ENCODE measurements at regions not wholly inside any gene's neighbourhood (a gene's known extent, or its start where the extent isn't known, plus 50 kb on each side); places are given as distances from the start of the nearest gene placed in this dataset.
"Not testable (repeated sequence)": the region's sequence is repeated elsewhere in the genome, so short reads cannot be mapped to it uniquely, and the experiment has no call there.

- H3K4me1 ChIP-seq (ENCODE audit: control insufficient read depth, insufficient read depth, low read length): no peaks in the 10 kb centered on the region
- H3K27ac ChIP-seq (ENCODE audit: low read depth, low read length): no peak overlapping the region
- H3K27me3 ChIP-seq (ENCODE audit: control insufficient read depth, insufficient read depth, low read length): no peaks in the 10 kb centered on the region
- H3K9ac ChIP-seq (ENCODE audit: low read length): no peak overlapping the region
- H3K36me3 ChIP-seq (ENCODE audit: control insufficient read depth, insufficient read depth, low read length): no peaks in the 10 kb centered on the region
- H3K4me3 ChIP-seq (ENCODE audit: low read length): no peak overlapping the region
These were observed 382.5 kb upstream of the TENM3 start for GRCh38 chr4:181860668-181861067.

GRCh38 chr4:181863856-181864255 is 379.3 kb upstream of the TENM3 start:
- Histone ChIP-seq H3K4me3 (ENCODE audit: low read length) (no peak overlapping the region), H3K9ac (ENCODE audit: low read length) (no peak overlapping the region), H3K36me3 (ENCODE audit: control insufficient read depth, insufficient read depth, low read length) (no peaks in the 10 kb centered on the region), H3K4me1 (ENCODE audit: control insufficient read depth, insufficient read depth, low read length) (no peaks in the 10 kb centered on the region), H3K27ac (ENCODE audit: low read depth, low read length) (no peak overlapping the region), H3K27me3 (ENCODE audit: control insufficient read depth, insufficient read depth, low read length) (no peaks in the 10 kb centered on the region)

- Histone ChIP-seq H3K9ac (ENCODE audit: low read length) (no peak overlapping the region), H3K27me3 (ENCODE audit: control insufficient read depth, insufficient read depth, low read length) (no peaks in the 10 kb centered on the region), H3K4me3 (ENCODE audit: low read length) (no peak overlapping the region), H3K36me3 (ENCODE audit: control insufficient read depth, insufficient read depth, low read length) (no peaks in the 10 kb centered on the region), H3K27ac (ENCODE audit: low read depth, low read length) (no peak overlapping the region), H3K4me1 (ENCODE audit: control insufficient read depth, insufficient read depth, low read length) (no peaks in the 10 kb centered on the region)
These were observed 372.9 kb upstream of the TENM3 start for GRCh38 chr4:181870326-181870725.

- Histone ChIP-seq H3K27ac (ENCODE audit: low read depth, low read length) (no peak overlapping the region), H3K27me3 (ENCODE audit: control insufficient read depth, insufficient read depth, low read length) (no peaks in the 10 kb centered on the region), H3K4me1 (ENCODE audit: control insufficient read depth, insufficient read depth, low read length) (no peaks in the 10 kb centered on the region), H3K9ac (ENCODE audit: low read length) (no peak overlapping the region), H3K36me3 (ENCODE audit: control insufficient read depth, insufficient read depth, low read length) (no peaks in the 10 kb centered on the region), H3K4me3 (ENCODE audit: low read length) (no peak overlapping the region)
These were observed 368.6 kb upstream of the TENM3 start for GRCh38 chr4:181874602-181875001.

- Histone ChIP-seq H3K36me3 (ENCODE audit: control insufficient read depth, insufficient read depth, low read length) (no peaks in the 10 kb centered on the region), H3K4me1 (ENCODE audit: control insufficient read depth, insufficient read depth, low read length) (no peaks in the 10 kb centered on the region), H3K9ac (ENCODE audit: low read length) (no peak overlapping the region), H3K27ac (ENCODE audit: low read depth, low read length) (no peak overlapping the region), H3K4me3 (ENCODE audit: low read length) (no peak overlapping the region), H3K27me3 (ENCODE audit: control insufficient read depth, insufficient read depth, low read length) (no peaks in the 10 kb centered on the region)
These were observed 365.8 kb upstream of the TENM3 start for GRCh38 chr4:181877329-181877848.

GRCh38 chr4:181890031-181890430 is 353.2 kb upstream of the TENM3 start:
- H3K36me3 ChIP-seq (ENCODE audit: control insufficient read depth, insufficient read depth, low read length): no peaks in the 10 kb centered on the region
- no peak overlapping the region for H3K27ac ChIP-seq (ENCODE audit: low read depth, low read length)
- no peaks in the 10 kb centered on the region for H3K27me3 ChIP-seq (ENCODE audit: control insufficient read depth, insufficient read depth, low read length)

GRCh38 chr4:181890911-181891310 is 352.3 kb upstream of the TENM3 start:
- H3K27me3 ChIP-seq (ENCODE audit: control insufficient read depth, insufficient read depth, low read length): no peaks in the 10 kb centered on the region
- H3K4me1 ChIP-seq (ENCODE audit: control insufficient read depth, insufficient read depth, low read length): no peaks in the 10 kb centered on the region
- H3K36me3 ChIP-seq (ENCODE audit: control insufficient read depth, insufficient read depth, low read length): no peaks in the 10 kb centered on the region
- H3K4me3 ChIP-seq (ENCODE audit: low read length): no peak overlapping the region
- H3K9ac ChIP-seq (ENCODE audit: low read length): no peak overlapping the region
- no peak overlapping the region for H3K27ac ChIP-seq (ENCODE audit: low read depth, low read length)

More at GRCh38 chr4:181890031-181890430, 353.2 kb upstream of the TENM3 start:
- Histone ChIP-seq H3K4me1 (ENCODE audit: control insufficient read depth, insufficient read depth, low read length) (no peaks in the 10 kb centered on the region), H3K9ac (ENCODE audit: low read length) (no peak overlapping the region), H3K4me3 (ENCODE audit: low read length) (no peak overlapping the region)

GRCh38 chr4:181896614-181897013 is 346.6 kb upstream of the TENM3 start:
- no peak overlapping the region for H3K4me3 ChIP-seq (ENCODE audit: low read length)
- H3K4me1 ChIP-seq (ENCODE audit: control insufficient read depth, insufficient read depth, low read length): no peaks in the 10 kb centered on the region

GRCh38 chr4:181897935-181898334 is 345.3 kb upstream of the TENM3 start:
- H3K4me1 ChIP-seq (ENCODE audit: control insufficient read depth, insufficient read depth, low read length): no peaks in the 10 kb centered on the region
- H3K27ac ChIP-seq (ENCODE audit: low read depth, low read length): no peak overlapping the region
- H3K9ac ChIP-seq (ENCODE audit: low read length): no peak overlapping the region
- H3K36me3 ChIP-seq (ENCODE audit: control insufficient read depth, insufficient read depth, low read length): no peaks in the 10 kb centered on the region
- H3K4me3 ChIP-seq (ENCODE audit: low read length): no peak overlapping the region
- H3K27me3 ChIP-seq (ENCODE audit: control insufficient read depth, insufficient read depth, low read length): no peaks in the 10 kb centered on the region

More at GRCh38 chr4:181896614-181897013, 346.6 kb upstream of the TENM3 start:
- Histone ChIP-seq H3K27ac (ENCODE audit: low read depth, low read length) (no peak overlapping the region), H3K9ac (ENCODE audit: low read length) (no peak overlapping the region), H3K36me3 (ENCODE audit: control insufficient read depth, insufficient read depth, low read length) (no peaks in the 10 kb centered on the region), H3K27me3 (ENCODE audit: control insufficient read depth, insufficient read depth, low read length) (no peaks in the 10 kb centered on the region)

GRCh38 chr4:181902404-181902803 is 340.8 kb upstream of the TENM3 start:
- H3K27me3 ChIP-seq (ENCODE audit: control insufficient read depth, insufficient read depth, low read length); H3K4me3 ChIP-seq (ENCODE audit: low read length); H3K27ac ChIP-seq (ENCODE audit: low read depth, low read length); H3K9ac ChIP-seq (ENCODE audit: low read length); H3K4me1 ChIP-seq (ENCODE audit: control insufficient read depth, insufficient read depth, low read length); H3K36me3 ChIP-seq (ENCODE audit: control insufficient read depth, insufficient read depth, low read length): not testable (repeated sequence)

- Histone ChIP-seq H3K36me3 (ENCODE audit: control insufficient read depth, insufficient read depth, low read length) (no peaks in the 10 kb centered on the region), H3K9ac (ENCODE audit: low read length) (no peak overlapping the region), H3K27me3 (ENCODE audit: control insufficient read depth, insufficient read depth, low read length) (no peaks in the 10 kb centered on the region), H3K4me3 (ENCODE audit: low read length) (no peak overlapping the region), H3K4me1 (ENCODE audit: control insufficient read depth, insufficient read depth, low read length) (no peaks in the 10 kb centered on the region), H3K27ac (ENCODE audit: low read depth, low read length) (no peak overlapping the region)
These were observed 337.5 kb upstream of the TENM3 start for GRCh38 chr4:181905708-181906107.

- Histone ChIP-seq H3K4me3 (ENCODE audit: low read length) (no peak overlapping the region), H3K9ac (ENCODE audit: low read length) (no peak overlapping the region), H3K4me1 (ENCODE audit: control insufficient read depth, insufficient read depth, low read length) (no peaks in the 10 kb centered on the region), H3K27ac (ENCODE audit: low read depth, low read length) (no peak overlapping the region), H3K27me3 (ENCODE audit: control insufficient read depth, insufficient read depth, low read length) (no peaks in the 10 kb centered on the region), H3K36me3 (ENCODE audit: control insufficient read depth, insufficient read depth, low read length) (no peaks in the 10 kb centered on the region)
These were observed 335.0 kb upstream of the TENM3 start for GRCh38 chr4:181908168-181908567.

GRCh38 chr4:181909368-181909767 is 333.8 kb upstream of the TENM3 start:
- Histone ChIP-seq H3K9ac (ENCODE audit: low read length) (no peak overlapping the region), H3K36me3 (ENCODE audit: control insufficient read depth, insufficient read depth, low read length) (no peaks in the 10 kb centered on the region), H3K27ac (ENCODE audit: low read depth, low read length) (no peak overlapping the region), H3K27me3 (ENCODE audit: control insufficient read depth, insufficient read depth, low read length) (no peaks in the 10 kb centered on the region), H3K4me3 (ENCODE audit: low read length) (no peak overlapping the region), H3K4me1 (ENCODE audit: control insufficient read depth, insufficient read depth, low read length) (no peaks in the 10 kb centered on the region)
